ENCODE measurements at regions not wholly inside any gene's neighbourhood (a gene's known extent, or its start where the extent isn't known, plus 50 kb on each side); places are given as distances from the start of the nearest gene placed in this dataset.

GRCh38 chr5:162502780-162503179, 435.2 kb downstream of the GABRG2 start:
- dilution Hi-C loops (cut with HindIII; ENCODE audit: low sequenced_read_pairs, unreplicated experiment): no loop called here
- Histone ChIP-seq H3K4me2 (ENCODE audit: low read depth, low read length) (no peak overlapping the region), H3K79me1 (ENCODE audit: low read depth in 1 of 2, low read length in 2 of 2) (no peaks in the 10 kb centered on the region)

More at GRCh38 chr5:162502780-162503179, 435.2 kb downstream of the GABRG2 start:
- ATAC-seq (ENCODE audit: low read depth): no peak
- Histone ChIP-seq H2AFZ (replicated peaks; ENCODE audit: low read length, poor library complexity) (no peak overlapping the region), H3K9ac (ENCODE audit: low read depth, low read length) (no peak overlapping the region), H3K23ac (ENCODE audit: low read depth, low read length) (no peak overlapping the region), H2AK9ac (replicated peaks; ENCODE audit: low read depth, low read length, poor library complexity) (no peak overlapping the region), H2BK20ac (ENCODE audit: low read depth, low read length) (no peak overlapping the region), H3K9me3 (ENCODE audit: control insufficient read depth, insufficient read depth, low read length) (peaks cover 3% of the 10 kb centered on the region; the same call in 1 of the 2 replicates), H2AK5ac (ENCODE audit: low read depth, low read length) (no peak overlapping the region), H2BK120ac (ENCODE audit: low read depth, low read length) (no peak overlapping the region), H3K4ac (ENCODE audit: low read depth, low read length) (no peak overlapping the region), H3K56ac (ENCODE audit: extremely low read depth, insufficient read depth, low read length) (no peak overlapping the region), H3K4me1 (ENCODE audit: control insufficient read depth, insufficient read depth, low read length) (no peaks in the 10 kb centered on the region), H3K9me1 (ENCODE audit: insufficient read depth, low read length) (no peaks in the 10 kb centered on the region), H2BK15ac (ENCODE audit: low read depth, low read length) (no peak overlapping the region), H4K20me1 (ENCODE audit: insufficient read depth, low read length) (no peaks in the 10 kb centered on the region), H3K4me3 (ENCODE audit: insufficient read depth, low read depth, low read length) (no peak overlapping the region), H4K91ac (ENCODE audit: insufficient read depth, low read depth, low read length) (no peak overlapping the region), H3K14ac (replicated peaks; ENCODE audit: low read depth, low read length) (no peak overlapping the region), H3K27me3 (ENCODE audit: control insufficient read depth, insufficient read depth, low read length) (no peaks in the 10 kb centered on the region), H2BK5ac (ENCODE audit: low read depth, low read length, poor library complexity, severe bottlenecking) (no peak overlapping the region), H4K8ac (ENCODE audit: low read depth in 2 of 2, low read length in 2 of 2) (no peak overlapping the region), H3K18ac (ENCODE audit: low read depth, low read length) (no peak overlapping the region), H4K5ac (ENCODE audit: low read depth, low read length) (no peak overlapping the region), H3K27ac (ENCODE audit: insufficient read depth, low read length) (no peak overlapping the region), H3K36me3 (ENCODE audit: control insufficient read depth, insufficient read depth, low read length) (no peaks in the 10 kb centered on the region)
- in situ Hi-C loops (cut with MboI; ENCODE audit: low sequenced_read_pairs) (no loop called here), intact Hi-C loops (cut with micrococcal nuclease) (no loop called here)
- BruUV-seq (replicated peaks): no TSS peak
- TF ChIP-seq RFX5 (IDR thresholded peaks at IDR 0.05; ENCODE audit: low read depth, low read length) (no peak), POLR2A (IDR thresholded peaks at IDR 0.05; ENCODE audit: low read depth, low read length) (no peak), SMC3 (IDR thresholded peaks at IDR 0.05; ENCODE audit: low read depth, low read length) (no peak), CEBPB (IDR thresholded peaks at IDR 0.05; ENCODE audit: low read depth, low read length) (no peak), RCOR1 (IDR thresholded peaks at IDR 0.05; ENCODE audit: insufficient replicate concordance, low read length) (no peak)
- WGBS, 2 experiments (ENCODE audit: extremely low coverage in 2 of 2, insufficient read length in 1 of 2): no CpG with 5 or more reads among the region's 3 CpGs
- CTCF ChIA-PET: no interaction called here
- POLR2A ChIA-PET (ENCODE audit: unreplicated experiment): no interaction called here
- DNase-seq: no peak

All from IMR-90 (cell line).